HEK293T (cell line): ENCODE measurements at regions not wholly inside any gene's neighbourhood (a gene's known extent, or its start where the extent isn't known, plus 50 kb on each side); places are given as distances from the start of the nearest gene placed in this dataset.

Experiments
- ELF4 ChIP-seq: fragments of 450-650 bp; IDR thresholded peaks from 2 replicates; pipeline ENCODE4 v1.6.1; 2017; ENCODE audit warnings: antibody characterized with exemption
- FOXA1 ChIP-seq: fragments of 450-650 bp; IDR thresholded peaks from 2 replicates; pipeline ENCODE4 v1.6.1; 2016; ENCODE audit warnings: mild to moderate bottlenecking
- FOXK2 ChIP-seq: fragments of 450-650 bp; IDR thresholded peaks from 2 replicates; pipeline ENCODE4 v1.6.1; 2016; ENCODE audit warnings: mild to moderate bottlenecking
- HDGF ChIP-seq: fragments of 450-650 bp; IDR thresholded peaks from 2 replicates; pipeline ENCODE4 v1.6.1; 2017; ENCODE audit warnings: antibody characterized with exemption, borderline replicate concordance
- L3MBTL2 ChIP-seq: fragments of 450-650 bp; conservative IDR thresholded peaks from 2 replicates; pipeline ENCODE4 v1.6.1; 2016; ENCODE audit warnings: mild to moderate bottlenecking
- PKNOX1 ChIP-seq: fragments of 450-650 bp; IDR thresholded peaks from 2 replicates; pipeline ENCODE4 v1.6.1; 2016
- SP1 ChIP-seq: fragments of 450-650 bp; IDR thresholded peaks from 2 replicates; pipeline ENCODE4 v1.6.1; 2017

DNA sequence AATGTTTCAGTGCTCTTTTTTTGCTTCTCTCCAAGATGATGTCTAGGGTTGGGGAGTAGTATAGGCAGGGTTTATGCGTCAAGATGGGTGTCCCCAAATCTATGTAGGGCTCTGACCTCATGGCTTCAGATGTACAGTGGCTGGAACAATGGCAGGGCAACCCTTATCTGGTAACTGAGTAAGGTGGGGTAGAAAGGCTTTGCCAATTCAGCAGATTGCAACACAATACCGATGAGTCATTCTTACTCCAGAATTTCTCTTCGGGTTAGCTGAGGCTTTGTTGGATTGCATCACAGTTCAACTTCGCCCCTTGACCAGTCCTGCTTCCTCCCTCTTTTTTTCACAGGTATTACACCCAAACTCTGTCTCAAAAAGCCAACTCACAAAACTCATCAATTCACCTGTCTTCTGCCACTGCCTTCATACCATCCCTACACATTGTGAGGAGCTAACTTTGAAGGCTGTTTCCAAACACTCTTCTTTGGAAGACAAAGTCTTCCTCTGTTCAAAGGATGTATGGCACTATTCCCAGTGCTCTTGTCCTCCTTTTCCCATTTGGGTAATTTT lies 190.2 kb upstream of the CNOT2 start:
- TF ChIP-seq SP1 (no peak), FOXA1 (no peak), L3MBTL2 (no peak), PKNOX1 (no peak), ELF4 (no peak), FOXK2 (no peak), HDGF (no peak)
